B cell (primary cell): ENCODE measurements at regions not wholly inside any gene's neighbourhood (a gene's known extent, or its start where the extent isn't known, plus 50 kb on each side); places are given as distances from the start of the nearest gene placed in this dataset.
"Not testable (repeated sequence)": the region's sequence is repeated elsewhere in the genome, so short reads cannot be mapped to it uniquely, and the experiment has no call there.

Experiments used
- EZH2 ChIP-seq: IDR thresholded peaks from 2 replicates; pipeline ENCODE4 v1.6.1; 2012; ENCODE audit warnings: borderline replicate concordance, low read depth, mild to moderate bottlenecking, moderate library complexity, low read length; ENCODE audit not compliant: insufficient read depth, poor library complexity, severe bottlenecking
- TF ChIP-seq, protein P1 (sequence below): fragments of 200-600 bp; IDR thresholded peaks from one replicate; pipeline ENCODE4 v1.8.0; 2022; ENCODE audit warnings: antibody characterized with exemption, mild to moderate bottlenecking

DNA sequence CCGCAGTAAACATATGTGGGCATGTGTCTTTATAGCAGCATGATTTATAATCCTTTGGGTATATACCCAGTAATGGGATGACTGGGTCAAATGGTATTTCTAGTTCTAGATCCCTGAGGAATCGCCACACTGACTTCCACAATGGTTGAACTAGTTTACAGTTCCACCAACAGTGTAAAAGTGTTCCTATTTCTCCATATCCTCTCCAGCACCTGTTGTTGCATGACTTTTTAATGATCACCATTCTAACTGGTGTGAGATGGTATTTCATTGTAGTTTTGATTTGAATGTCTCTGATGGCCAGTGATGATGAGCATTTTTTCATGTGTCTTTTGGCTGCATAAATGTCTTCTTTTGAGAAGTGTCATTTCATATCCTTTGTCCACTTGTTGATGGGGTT, 238.6 kb upstream of the ZNF337 start:
- TF ChIP-seq, protein P1, sequence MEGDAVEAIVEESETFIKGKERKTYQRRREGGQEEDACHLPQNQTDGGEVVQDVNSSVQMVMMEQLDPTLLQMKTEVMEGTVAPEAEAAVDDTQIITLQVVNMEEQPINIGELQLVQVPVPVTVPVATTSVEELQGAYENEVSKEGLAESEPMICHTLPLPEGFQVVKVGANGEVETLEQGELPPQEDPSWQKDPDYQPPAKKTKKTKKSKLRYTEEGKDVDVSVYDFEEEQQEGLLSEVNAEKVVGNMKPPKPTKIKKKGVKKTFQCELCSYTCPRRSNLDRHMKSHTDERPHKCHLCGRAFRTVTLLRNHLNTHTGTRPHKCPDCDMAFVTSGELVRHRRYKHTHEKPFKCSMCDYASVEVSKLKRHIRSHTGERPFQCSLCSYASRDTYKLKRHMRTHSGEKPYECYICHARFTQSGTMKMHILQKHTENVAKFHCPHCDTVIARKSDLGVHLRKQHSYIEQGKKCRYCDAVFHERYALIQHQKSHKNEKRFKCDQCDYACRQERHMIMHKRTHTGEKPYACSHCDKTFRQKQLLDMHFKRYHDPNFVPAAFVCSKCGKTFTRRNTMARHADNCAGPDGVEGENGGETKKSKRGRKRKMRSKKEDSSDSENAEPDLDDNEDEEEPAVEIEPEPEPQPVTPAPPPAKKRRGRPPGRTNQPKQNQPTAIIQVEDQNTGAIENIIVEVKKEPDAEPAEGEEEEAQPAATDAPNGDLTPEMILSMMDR = not testable (repeated sequence)
- not testable (repeated sequence) for TF ChIP-seq EZH2
